ENCODE measurements at regions not wholly inside any gene's neighbourhood (a gene's known extent, or its start where the extent isn't known, plus 50 kb on each side); places are given as distances from the start of the nearest gene placed in this dataset.
"Not testable (repeated sequence)": the region's sequence is repeated elsewhere in the genome, so short reads cannot be mapped to it uniquely, and the experiment has no call there.

GRCh38 chr9:106785200-106785599 is 77.8 kb upstream of the ZNF462 start:
- Histone ChIP-seq H3K9me3 (ENCODE audit: low read length) (no peaks in the 10 kb centered on the region), H4K20me1 (ENCODE audit: insufficient read depth, low read length) (no peaks in the 10 kb centered on the region), H3K9me2 (ENCODE audit: insufficient read depth, low read length) (0 out of 2 replicates have a peak, but pooled peaks cover 4% of the 10 kb centered on the region), H3K36me3 (ENCODE audit: insufficient read depth, low read length) (no peaks in the 10 kb centered on the region), H3K4me2 (ENCODE audit: low read length) (no peak overlapping the region), H3K4me1 (ENCODE audit: insufficient read depth, low read length, poor library complexity, severe bottlenecking) (no peaks in the 10 kb centered on the region), H2AFZ (ENCODE audit: low read length) (no peak overlapping the region), H3K27ac (ENCODE audit: low read depth, low read length, poor library complexity, severe bottlenecking) (no peak overlapping the region), H3K4me3 (ENCODE audit: low read depth, low read length, poor library complexity, severe bottlenecking) (no peak overlapping the region), H3K79me2 (ENCODE audit: insufficient read depth, low read depth, low read length) (no peaks in the 10 kb centered on the region)
- CTCF ChIA-PET (ENCODE audit: unreplicated experiment) = no interaction called here
- DNase-seq (ENCODE audit: low spot score) = no peak
- TF ChIP-seq, protein P1, sequence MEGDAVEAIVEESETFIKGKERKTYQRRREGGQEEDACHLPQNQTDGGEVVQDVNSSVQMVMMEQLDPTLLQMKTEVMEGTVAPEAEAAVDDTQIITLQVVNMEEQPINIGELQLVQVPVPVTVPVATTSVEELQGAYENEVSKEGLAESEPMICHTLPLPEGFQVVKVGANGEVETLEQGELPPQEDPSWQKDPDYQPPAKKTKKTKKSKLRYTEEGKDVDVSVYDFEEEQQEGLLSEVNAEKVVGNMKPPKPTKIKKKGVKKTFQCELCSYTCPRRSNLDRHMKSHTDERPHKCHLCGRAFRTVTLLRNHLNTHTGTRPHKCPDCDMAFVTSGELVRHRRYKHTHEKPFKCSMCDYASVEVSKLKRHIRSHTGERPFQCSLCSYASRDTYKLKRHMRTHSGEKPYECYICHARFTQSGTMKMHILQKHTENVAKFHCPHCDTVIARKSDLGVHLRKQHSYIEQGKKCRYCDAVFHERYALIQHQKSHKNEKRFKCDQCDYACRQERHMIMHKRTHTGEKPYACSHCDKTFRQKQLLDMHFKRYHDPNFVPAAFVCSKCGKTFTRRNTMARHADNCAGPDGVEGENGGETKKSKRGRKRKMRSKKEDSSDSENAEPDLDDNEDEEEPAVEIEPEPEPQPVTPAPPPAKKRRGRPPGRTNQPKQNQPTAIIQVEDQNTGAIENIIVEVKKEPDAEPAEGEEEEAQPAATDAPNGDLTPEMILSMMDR (conservative IDR thresholded peaks at IDR 0.05; ENCODE audit: low read length) = no peak
- no peak for TF ChIP-seq EZH2phosphoT487 (IDR thresholded peaks at IDR 0.05; ENCODE audit: borderline replicate concordance, low read depth, low read length)
- POLR2A ChIA-PET = no interaction called here
- intact Hi-C loops (cut with micrococcal nuclease; ENCODE audit: unreplicated experiment) = no loop called here
- no TSS peak for BruUV-seq (replicated peaks)

DNA sequence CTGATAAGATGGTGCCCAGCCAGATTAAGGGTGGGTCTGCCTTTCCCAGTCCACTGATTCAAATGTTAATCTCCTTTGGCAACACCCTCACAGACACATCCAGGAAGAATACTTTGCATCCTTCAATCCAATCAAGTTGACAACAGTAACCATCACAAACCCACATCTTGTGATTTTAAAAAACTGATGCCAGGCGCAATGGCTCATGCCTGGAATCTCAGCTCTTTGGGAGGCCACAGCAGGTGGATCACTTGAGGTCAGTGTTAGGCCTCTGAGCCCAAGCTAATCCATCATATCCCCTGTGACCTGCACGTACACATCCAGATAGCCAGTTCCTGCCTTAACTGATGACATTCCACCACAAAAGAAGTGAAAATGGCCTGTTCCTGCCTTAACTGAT is 74.9 kb upstream of the ZNF462 start:
- H4K20me1 ChIP-seq (ENCODE audit: insufficient read depth, low read length); intact Hi-C loops (cut with micrococcal nuclease; ENCODE audit: unreplicated experiment); H3K4me2 ChIP-seq (ENCODE audit: low read length); DNase-seq (ENCODE audit: low spot score); H3K4me1 ChIP-seq (ENCODE audit: insufficient read depth, low read length, poor library complexity, severe bottlenecking); H3K79me2 ChIP-seq (ENCODE audit: insufficient read depth, low read depth, low read length); H3K9me3 ChIP-seq (ENCODE audit: low read length); H2AFZ ChIP-seq (ENCODE audit: low read length); H3K4me3 ChIP-seq (ENCODE audit: low read depth, low read length, poor library complexity, severe bottlenecking); H3K36me3 ChIP-seq (ENCODE audit: insufficient read depth, low read length); H3K9me2 ChIP-seq (ENCODE audit: insufficient read depth, low read length); BruUV-seq (replicated peaks); H3K27ac ChIP-seq (ENCODE audit: low read depth, low read length, poor library complexity, severe bottlenecking); CTCF ChIA-PET (ENCODE audit: unreplicated experiment): not testable (repeated sequence)
- POLR2A ChIA-PET = interaction anchor here (1.5 kb wide), 1 partner anchor 10 kb away, joined by 5 read pairs; no protein-coding TSS in a partner anchor

DNA sequence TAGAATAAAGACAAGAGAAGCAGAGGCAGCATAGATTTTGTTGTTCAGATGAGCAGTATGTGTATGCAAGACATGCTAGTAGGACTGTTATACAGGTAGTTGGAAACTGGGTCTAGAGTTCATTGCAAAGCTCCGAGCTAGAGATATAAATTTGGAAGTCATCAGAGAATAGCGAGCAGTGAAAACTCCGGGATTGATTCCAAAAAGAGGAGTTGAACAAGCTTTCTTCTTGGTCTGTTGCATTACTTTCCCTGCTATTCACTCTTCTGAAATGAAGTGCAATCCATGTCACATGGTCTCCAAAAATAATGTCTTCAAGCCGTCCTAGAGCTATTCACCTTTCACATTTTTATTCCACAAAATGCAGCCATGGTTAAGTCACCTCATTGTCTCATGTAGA is 67.9 kb upstream of the ZNF462 start:
- no peaks in the 10 kb centered on the region for H3K9me2 ChIP-seq (ENCODE audit: insufficient read depth, low read length)
- H3K4me3 ChIP-seq (ENCODE audit: low read depth, low read length, poor library complexity, severe bottlenecking) = no peak overlapping the region
- no peaks in the 10 kb centered on the region for H3K79me2 ChIP-seq (ENCODE audit: insufficient read depth, low read depth, low read length)
- intact Hi-C loops (cut with micrococcal nuclease; ENCODE audit: unreplicated experiment) = no loop called here
- no peaks in the 10 kb centered on the region for H3K4me1 ChIP-seq (ENCODE audit: insufficient read depth, low read length, poor library complexity, severe bottlenecking)
- H3K9me3 ChIP-seq (ENCODE audit: low read length) = no peaks in the 10 kb centered on the region
- H3K4me2 ChIP-seq (ENCODE audit: low read length) = no peak overlapping the region
- no peak for DNase-seq (ENCODE audit: low spot score)
- TF ChIP-seq EZH2phosphoT487 (IDR thresholded peaks at IDR 0.05; ENCODE audit: borderline replicate concordance, low read depth, low read length) = no peak
- TF ChIP-seq, protein P1 (conservative IDR thresholded peaks at IDR 0.05; ENCODE audit: low read length) = no peak
- BruUV-seq (replicated peaks) = no TSS peak
- no peak overlapping the region for H3K27ac ChIP-seq (ENCODE audit: low read depth, low read length, poor library complexity, severe bottlenecking)
- no peaks in the 10 kb centered on the region for H4K20me1 ChIP-seq (ENCODE audit: insufficient read depth, low read length)
- ChIA-PET POLR2A (no interaction called here), CTCF (ENCODE audit: unreplicated experiment) (no interaction called here)
- H2AFZ ChIP-seq (ENCODE audit: low read length) = no peak overlapping the region
- H3K36me3 ChIP-seq (ENCODE audit: insufficient read depth, low read length) = no peaks in the 10 kb centered on the region
